Adrenal gland (tissue), 9 donors: ENCODE measurements at regions not wholly inside any gene's neighbourhood (a gene's known extent, or its start where the extent isn't known, plus 50 kb on each side); places are given as distances from the start of the nearest gene placed in this dataset.

Experiments
- DNase-seq, 7 donors: peaks; one replicate each; pipeline ENCODE4 v3.0.0-alpha.2; 2019 to 2020
- H3K27ac ChIP-seq, 5 donors: fragments of 200-600 bp; sonication (generic) in 4 of 5; 1 replicate in 3 of 5; 2 replicates in 2 of 5; pipeline versions ENCODE4 v1.5.1 to v1.8.0; 2016 to 2020; ENCODE audit warnings: mild to moderate bottlenecking in 1 of 5
- H3K27me3 ChIP-seq: fragments of 200-600 bp; 2 replicates; pipeline ENCODE4 v1.8.0; 2021
- H3K36me3 ChIP-seq, 2 donors: fragments of 200-600 bp; replicated peaks in 1 of 2; 1 replicate in 1 of 2; 2 replicates in 1 of 2; pipeline versions ENCODE4 v1.5.1 to v1.8.0; 2018 to 2022
- H3K4me1 ChIP-seq, 2 donors: fragments of 200-600 bp; replicated peaks in 1 of 2; 1 replicate in 1 of 2; 2 replicates in 1 of 2; pipeline versions ENCODE4 v1.5.1 to v1.8.0; 2018 to 2021
- H3K4me3 ChIP-seq, 4 donors: fragments of 200-600 bp; sonication (generic) in 3 of 4; one replicate each; pipeline ENCODE4 v1.5.1; 2016 to 2018
- H3K9me3 ChIP-seq, 3 donors: fragments of 200-600 bp; sonication (generic) in 1 of 3; replicated peaks in 1 of 3; 1 replicate in 2 of 3; 2 replicates in 1 of 3; pipeline versions ENCODE4 v1.5.1 to v1.8.0; 2016 to 2021
- CTCF ChIP-seq, 6 experiments: fragments of 450-650 bp in 4 of 6; fragments of 200-600 bp in 2 of 6; sonication (generic) in 1 of 6; IDR thresholded peaks; 1 replicate in 5 of 6; 2 replicates in 1 of 6; pipeline versions ENCODE4 v1.5.1 to v1.8.0; 2016 to 2021; ENCODE audit warnings: antibody characterized with exemption in 6 of 6, mild to moderate bottlenecking in 2 of 6, moderate library complexity in 1 of 6
- POLR2A ChIP-seq, 2 donors: fragments of 450-650 bp; IDR thresholded peaks; one replicate each; pipeline ENCODE4 v1.6.1; 2017; ENCODE audit warnings: antibody characterized with exemption in 2 of 2, mild to moderate bottlenecking in 2 of 2, moderate library complexity in 1 of 2
- WGBS, 4 donors: extraction: QIAGEN DNeasy Blood & Tissue Kit in 2 of 4; methylation state at CpG; one replicate each; pipeline versions ENCODE4 v1.1.5 to v1.1.7; 2013 to 2017; 5-methylcytosine and 5-hydroxymethylcytosine counted together
- intact Hi-C, 2 donors: fragments of 100-400 bp; cut with DNase I; formaldehyde crosslinking; loops; one replicate each; pipeline versions ENCODE4 v1.14.1 to v1.15.0; 2022 to 2023
- donor health status: healthy with polysubstance abuse.
- donor health status: Bipolar disorder and iron deficiency.
- donor health status: DM: yes; HTN: yes; CAD: no.
- donor health status: DM: no; HTN: no; CAD: no.
- donor health status: DM: no; HTN: no; CAD: no.

GRCh38 chr5:91256142-91256524 lies 127.0 kb downstream of the ARRDC3 start:
- intact Hi-C loops = no loop called here
- no peaks in the 10 kb centered on the region for H3K4me1 ChIP-seq
- no peak for DNase-seq
- H3K36me3 ChIP-seq = no peaks in the 10 kb centered on the region
- no peak overlapping the region for H3K4me3 ChIP-seq
- H3K27ac ChIP-seq = peak overlapping the region in 3 of 5 donors; percentile 25 to 53 (median 38)
- WGBS, 4 donors = 75 to 82% (median 79%) methylated on average over 6 to 7 of the region's 7 CpGs
- no peaks in the 10 kb centered on the region for H3K27me3 ChIP-seq
- TF ChIP-seq POLR2A (IDR thresholded peaks at IDR 0.05) = no peak
- no peak for TF ChIP-seq CTCF (IDR thresholded peaks at IDR 0.05)
- no peaks in the 10 kb centered on the region for H3K9me3 ChIP-seq

- H3K4me1 ChIP-seq = no peaks in the 10 kb centered on the region
- no peak overlapping the region for H3K4me3 ChIP-seq
- H3K36me3 ChIP-seq = no peaks in the 10 kb centered on the region
- H3K27ac ChIP-seq = peak overlapping the region in 3 of 5 donors; percentile 25 to 53 (median 38)
- DNase-seq = peak in 4 of 7 donors; percentile 18 to 61 (median 44)
- TF ChIP-seq CTCF (IDR thresholded peaks at IDR 0.05) = peak in 1 of 6 experiments; percentile 26
- TF ChIP-seq POLR2A (IDR thresholded peaks at IDR 0.05) = no peak
- 53 to 56% (median 54%) methylated on average over 4 of the region's 4 CpGs for WGBS, 4 donors
- intact Hi-C loops = no loop called here
- no peaks in the 10 kb centered on the region for H3K9me3 ChIP-seq
- H3K27me3 ChIP-seq = no peaks in the 10 kb centered on the region
These were observed 127.5 kb downstream of the ARRDC3 start for GRCh38 chr5:91255396-91256141.

GRCh38 chr5:91252916-91253315 lies 130.2 kb downstream of the ARRDC3 start:
- intact Hi-C loops = no loop called here
- Histone ChIP-seq H3K36me3 (no peaks in the 10 kb centered on the region), H3K4me3 (no peak overlapping the region), H3K27me3 (no peaks in the 10 kb centered on the region), H3K9me3 (no peaks in the 10 kb centered on the region), H3K4me1 (no peaks in the 10 kb centered on the region), H3K27ac (no peak overlapping the region)
- DNase-seq = no peak
- 82 to 91% (median 85%) methylated on average over 2 of the region's 2 CpGs for WGBS, 4 donors
- TF ChIP-seq POLR2A (IDR thresholded peaks at IDR 0.05) (no peak), CTCF (IDR thresholded peaks at IDR 0.05) (no peak)

- no peak for DNase-seq
- Histone ChIP-seq H3K36me3 (no peaks in the 10 kb centered on the region), H3K27ac (no peak overlapping the region), H3K4me3 (no peak overlapping the region), H3K4me1 (no peaks in the 10 kb centered on the region), H3K9me3 (peaks cover 0 to 13% (median 10%) of the 10 kb centered on the region in 3 donors), H3K27me3 (no peaks in the 10 kb centered on the region)
- 80 to 88% (median 83%) methylated on average over 1 of the region's 1 CpG for WGBS, 4 donors
- no peak for TF ChIP-seq POLR2A (IDR thresholded peaks at IDR 0.05)
- no peak for TF ChIP-seq CTCF (IDR thresholded peaks at IDR 0.05)
- intact Hi-C loops = no loop called here
These were observed 137.2 kb downstream of the ARRDC3 start for GRCh38 chr5:91245871-91246270.
